ENCODE measurements at regions not wholly inside any gene's neighbourhood (a gene's known extent, or its start where the extent isn't known, plus 50 kb on each side); places are given as distances from the start of the nearest gene placed in this dataset.

GRCh38 chr1:5318143-5318816 lies 663.9 kb downstream of the AJAP1 start:
- no peak for DNase-seq

- no peak for DNase-seq
Observed at GRCh38 chr1:5317391-5317790, 663.0 kb downstream of the AJAP1 start.

GRCh38 chr1:5312862-5313261 lies 658.5 kb downstream of the AJAP1 start:
- DNase-seq, result no peak

- DNase-seq, result no peak
Observed at GRCh38 chr1:5312293-5312674, 657.9 kb downstream of the AJAP1 start.

GRCh38 chr1:5311634-5312292 lies 657.4 kb downstream of the AJAP1 start:
- DNase-seq, result no peak

- DNase-seq, result no peak
Observed at GRCh38 chr1:5311147-5311546, 656.7 kb downstream of the AJAP1 start.

- no peak for DNase-seq
Observed at GRCh38 chr1:5308249-5308648, 653.8 kb downstream of the AJAP1 start.

GRCh38 chr1:5304702-5305101 lies 650.3 kb downstream of the AJAP1 start:
- DNase-seq, result no peak

GRCh38 chr1:5298376-5298775 lies 644.0 kb downstream of the AJAP1 start:
- DNase-seq, result no peak

GRCh38 chr1:5297886-5298239 lies 643.5 kb downstream of the AJAP1 start:
- DNase-seq, result peak; percentile 36

GRCh38 chr1:5297180-5297885 lies 642.9 kb downstream of the AJAP1 start:
- DNase-seq, result peak; percentile 68

GRCh38 chr1:5296557-5297179 lies 642.3 kb downstream of the AJAP1 start:
- no peak for DNase-seq

- DNase-seq, result no peak
Observed at GRCh38 chr1:5296095-5296494, 641.7 kb downstream of the AJAP1 start.

- no peak for DNase-seq
Observed at GRCh38 chr1:5291889-5292288, 637.5 kb downstream of the AJAP1 start.

GRCh38 chr1:5287178-5288150 lies 633.1 kb downstream of the AJAP1 start:
- no peak for DNase-seq

GRCh38 chr1:5286244-5286643 lies 631.8 kb downstream of the AJAP1 start:
- DNase-seq, result no peak

GRCh38 chr1:5274527-5274926 lies 620.1 kb downstream of the AJAP1 start:
- no peak for DNase-seq

GRCh38 chr1:5273280-5274003 lies 619.0 kb downstream of the AJAP1 start:
- DNase-seq, result no peak

GRCh38 chr1:5272325-5272724 lies 617.9 kb downstream of the AJAP1 start:
- DNase-seq, result no peak

- DNase-seq, result no peak
Observed at GRCh38 chr1:5271264-5271663, 616.9 kb downstream of the AJAP1 start.

- no peak for DNase-seq
Observed at GRCh38 chr1:5269901-5270300, 615.5 kb downstream of the AJAP1 start.

Data from occipital lobe (tissue), 1 donor.